Occipital lobe (tissue), 1 donor: ENCODE measurements at regions not wholly inside any gene's neighbourhood (a gene's known extent, or its start where the extent isn't known, plus 50 kb on each side); places are given as distances from the start of the nearest gene placed in this dataset.

ENCODE experiments used
- DNase-seq: peaks from one replicate; lab custom pipeline; 2025; lab: John Stamatoyannopoulos, UW

DNA sequence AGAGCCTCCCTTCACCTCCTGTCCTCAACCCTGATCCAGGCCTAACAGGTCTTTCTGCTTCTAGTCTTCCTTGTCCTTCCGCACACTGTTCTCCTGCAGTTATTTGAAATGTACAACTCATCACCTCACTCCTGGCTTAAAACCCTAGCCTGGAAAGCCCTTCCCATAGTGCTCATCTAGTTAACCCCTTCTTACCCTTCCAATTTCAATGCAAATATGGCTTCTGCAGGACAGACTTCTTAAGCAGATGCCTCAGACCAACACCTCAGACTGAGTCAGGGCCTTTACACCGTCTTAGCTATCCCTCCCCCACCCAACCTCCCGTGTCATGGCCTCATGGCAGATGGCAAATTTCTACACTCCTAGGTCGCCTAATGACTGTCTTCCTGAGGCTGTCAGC, 130.4 kb downstream of the BCOR start:
- no peak for DNase-seq

DNA sequence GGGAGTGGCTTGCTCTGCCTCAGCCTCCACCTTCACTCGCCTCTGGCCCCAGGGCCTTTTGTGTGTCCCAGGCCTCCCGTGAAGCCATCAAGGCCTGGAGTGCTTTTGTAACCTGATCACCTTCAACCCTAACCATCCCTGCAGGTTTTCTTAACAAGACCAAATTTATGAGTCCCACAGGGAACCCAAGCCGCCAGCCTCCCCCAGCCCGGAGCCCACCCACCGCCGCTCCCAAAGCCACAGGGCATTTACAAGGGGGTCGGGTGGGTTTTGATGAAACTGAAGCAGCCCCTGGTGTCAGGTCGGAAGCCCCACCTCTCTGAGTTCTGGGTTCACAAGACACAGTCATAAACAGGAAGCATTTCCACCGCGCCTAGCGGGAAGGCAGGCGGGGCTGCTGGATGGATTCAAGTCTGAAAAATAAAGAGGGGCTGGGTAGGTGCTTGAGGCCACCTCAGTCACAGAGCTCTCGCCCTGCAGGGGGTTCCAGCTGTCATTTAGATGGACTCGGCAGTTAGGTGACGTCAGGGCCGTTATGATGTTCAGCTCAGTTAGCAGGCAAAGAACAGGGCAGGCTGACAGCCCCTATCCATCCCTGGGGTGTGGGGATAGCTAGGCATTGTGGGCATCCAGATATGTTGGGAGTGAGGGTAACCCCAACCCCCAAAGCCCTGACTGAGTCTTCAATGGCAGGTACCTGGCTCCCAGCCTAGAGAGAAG, 128.5 kb downstream of the BCOR start:
- no peak for DNase-seq

DNA sequence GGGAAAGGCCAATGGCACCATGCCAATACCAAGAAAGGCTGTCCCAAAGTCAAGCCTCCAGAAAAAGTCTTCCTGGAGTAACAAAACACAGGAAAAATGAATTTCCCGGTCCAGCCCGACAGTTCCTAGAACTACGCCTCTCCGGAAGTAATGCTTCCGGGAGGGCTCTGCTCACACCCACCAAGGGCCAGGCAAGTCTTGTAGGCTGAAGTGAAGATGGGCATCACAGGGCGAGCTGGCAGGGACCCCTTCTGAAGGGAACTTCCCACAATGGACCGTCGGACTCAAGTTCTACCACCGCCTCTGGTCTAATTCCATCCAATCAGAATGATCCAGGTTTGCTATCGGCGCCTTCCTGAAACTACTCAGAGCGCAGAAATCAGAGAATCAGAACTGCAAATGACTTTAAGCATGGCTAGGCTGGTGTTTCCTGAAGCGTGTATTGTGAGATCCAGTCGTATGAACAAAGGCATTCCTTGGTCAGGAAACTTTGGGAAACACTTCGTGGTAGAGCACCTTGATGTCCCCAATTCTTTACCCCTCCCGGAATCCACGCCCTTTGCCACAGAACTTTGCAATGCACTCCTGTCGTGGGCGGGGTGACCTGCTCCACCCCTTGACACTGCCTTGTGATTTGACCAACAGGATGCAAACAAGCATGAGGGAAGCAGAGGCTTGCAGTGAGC, 127.8 kb downstream of the BCOR start:
- DNase-seq: no peak

GRCh38 chrX:39971760-39972159, 126.0 kb downstream of the BCOR start:
- DNase-seq: no peak

DNA sequence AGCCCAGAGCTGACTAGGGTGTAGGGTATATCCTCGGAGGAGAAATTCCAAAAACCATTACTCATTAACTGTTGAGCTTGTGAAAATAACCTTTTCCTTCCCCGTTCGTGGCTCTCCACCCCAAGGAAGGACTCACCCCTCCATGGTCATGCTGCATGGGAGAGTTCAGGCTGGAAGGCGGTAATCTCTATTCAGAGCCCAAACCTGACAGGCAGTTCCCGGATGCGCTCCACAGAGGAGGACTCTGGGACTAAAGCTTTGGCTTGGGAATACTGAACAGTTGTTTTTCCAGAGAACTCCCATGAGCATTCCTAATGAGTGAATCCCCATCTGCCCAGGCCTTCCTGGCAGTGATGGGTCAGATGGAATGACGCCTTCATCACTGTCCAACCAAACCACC, 125.4 kb downstream of the BCOR start:
- no peak for DNase-seq

DNA sequence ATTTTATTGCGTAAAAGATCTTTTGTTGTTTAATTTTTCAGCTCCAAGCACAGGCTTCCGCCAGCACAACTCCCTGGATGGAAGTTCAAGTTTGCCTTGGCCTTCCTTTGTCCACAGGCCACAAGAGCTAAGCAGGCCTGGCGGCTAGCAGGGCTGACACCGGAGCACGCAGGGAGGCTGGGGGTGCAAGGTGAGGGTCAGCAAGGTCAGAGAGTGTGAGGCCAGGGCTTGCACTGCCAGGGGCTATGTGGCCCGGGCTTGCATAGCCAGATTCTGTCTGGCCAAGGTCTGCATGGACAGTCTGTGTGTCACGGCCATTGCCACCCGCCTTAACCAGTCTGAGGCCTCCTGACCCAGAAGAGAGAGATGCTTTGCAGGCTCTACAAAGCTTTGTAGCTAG, 123.9 kb downstream of the BCOR start:
- DNase-seq: no peak

GRCh38 chrX:39974270-39974669, 123.5 kb downstream of the BCOR start:
- DNase-seq: no peak

- DNase-seq: no peak
These were observed 122.4 kb downstream of the BCOR start for GRCh38 chrX:39975101-39975925.

GRCh38 chrX:39981946-39982345, 115.8 kb downstream of the BCOR start:
- DNase-seq: no peak

DNA sequence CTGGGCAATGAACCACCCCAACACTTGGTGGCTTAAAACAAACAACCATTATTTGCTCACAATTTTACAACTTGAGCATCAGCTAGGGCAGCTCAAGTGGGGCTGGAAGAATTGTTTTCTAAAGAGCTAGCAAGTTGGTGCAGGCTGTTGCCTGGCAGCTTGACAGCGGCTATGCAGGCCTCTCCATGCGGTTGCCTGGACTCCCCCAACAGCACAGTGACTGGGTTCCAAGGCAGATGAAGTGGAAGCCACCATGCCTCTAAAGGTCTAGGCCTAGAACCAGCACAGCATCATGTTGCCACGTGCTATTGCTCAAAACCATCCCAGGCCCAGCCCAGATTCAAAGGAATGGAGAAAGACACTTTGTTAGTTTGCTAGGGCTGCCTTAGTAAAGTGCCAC, 114.8 kb downstream of the BCOR start:
- DNase-seq: no peak

DNA sequence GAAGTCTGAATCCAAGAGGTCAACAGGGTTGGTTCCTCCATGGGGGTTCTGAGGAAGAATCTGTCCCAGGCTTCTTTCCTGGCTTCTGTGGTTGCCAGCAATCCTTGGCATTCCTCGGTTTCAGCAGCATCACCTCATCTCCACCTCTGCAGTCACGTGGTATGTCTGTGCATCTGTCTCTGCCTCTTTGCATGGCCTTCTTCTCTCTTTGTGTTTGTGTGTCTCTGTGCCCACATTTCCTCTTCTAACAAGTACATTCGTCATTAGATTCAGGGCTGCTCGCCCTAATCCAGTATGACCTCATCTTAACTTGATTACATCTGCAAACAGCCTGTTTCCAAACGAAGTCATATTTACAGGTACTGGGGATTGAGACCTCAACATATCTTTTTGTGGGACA, 114.0 kb downstream of the BCOR start:
- no peak for DNase-seq

DNA sequence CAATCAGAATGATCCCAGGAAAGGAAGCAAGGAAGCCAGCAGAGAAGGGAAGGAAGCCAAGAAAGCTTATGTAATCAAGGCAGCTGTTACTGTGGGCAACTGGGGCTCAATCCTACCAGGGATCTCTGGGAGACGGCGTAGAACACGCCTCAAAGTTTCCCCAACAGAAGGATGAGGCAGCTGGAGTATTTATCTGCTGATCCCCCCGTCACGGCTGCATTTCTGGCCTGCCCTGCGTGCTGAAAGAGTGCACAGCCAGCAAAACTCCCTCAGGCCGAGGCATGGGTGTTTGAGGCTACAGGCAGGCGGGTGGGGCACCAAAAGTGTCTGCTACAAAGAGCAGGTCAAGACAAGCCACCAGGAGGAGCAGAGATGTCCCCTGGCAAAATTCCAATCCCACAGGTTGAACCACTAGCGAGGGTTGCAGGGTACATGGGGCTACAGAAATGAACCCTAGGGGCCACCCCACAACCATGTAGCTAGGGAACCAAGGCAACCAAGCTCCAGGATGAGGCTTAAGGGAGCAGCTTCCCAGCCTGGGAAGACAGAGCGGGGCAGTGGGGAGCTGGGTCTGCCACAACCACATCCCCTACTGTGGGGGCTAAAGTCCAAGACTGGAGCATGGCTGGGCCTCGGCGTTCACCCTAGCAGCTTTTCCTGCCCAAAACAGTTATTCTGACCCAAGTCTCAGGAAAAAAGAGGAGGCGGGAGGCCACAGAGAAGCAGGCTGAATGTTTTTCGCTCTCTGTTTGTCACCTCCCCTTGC, 113.4 kb downstream of the BCOR start:
- DNase-seq: no peak

DNA sequence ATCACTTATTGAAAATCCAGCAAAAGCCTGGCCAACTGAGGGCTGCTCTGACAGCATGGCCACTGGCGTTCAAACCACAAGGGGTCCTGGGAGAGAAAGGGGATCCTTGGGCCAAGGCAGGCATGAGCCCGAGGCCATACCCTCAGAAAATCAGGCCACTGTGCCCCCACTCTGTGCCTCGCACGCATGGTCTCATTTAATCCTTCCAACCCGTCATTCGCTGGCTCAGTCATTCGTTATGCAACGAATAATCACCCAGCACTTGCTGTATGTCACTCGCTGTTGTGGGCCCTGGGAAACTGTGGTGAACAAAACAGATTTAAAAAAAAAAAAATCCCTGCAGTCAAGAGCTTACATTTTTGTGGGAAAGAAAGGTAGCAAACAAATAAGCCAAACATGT, 112.7 kb downstream of the BCOR start:
- DNase-seq: no peak

- DNase-seq: no peak
These were observed 112.2 kb downstream of the BCOR start for GRCh38 chrX:39985551-39985950.

DNA sequence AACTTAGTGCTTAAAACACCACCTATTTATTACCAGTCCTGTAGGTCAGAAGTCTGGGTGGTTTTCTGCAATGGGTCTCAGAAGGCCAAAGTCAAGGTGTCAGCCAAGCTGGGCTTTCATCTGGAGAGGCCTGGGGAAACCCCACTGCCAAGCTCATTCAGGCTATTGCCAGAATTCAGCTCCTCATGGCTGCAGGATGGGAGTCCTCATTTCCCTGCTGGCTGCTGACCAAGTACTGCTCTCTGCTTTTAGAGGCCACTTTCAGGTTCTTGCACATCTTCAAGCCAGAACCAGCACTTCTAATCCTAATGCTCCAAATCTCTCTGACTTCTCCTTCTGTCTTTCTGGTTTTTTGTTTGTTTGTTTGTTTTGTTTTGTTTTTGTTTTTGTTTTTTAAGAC, 109.3 kb downstream of the BCOR start:
- DNase-seq: no peak

DNA sequence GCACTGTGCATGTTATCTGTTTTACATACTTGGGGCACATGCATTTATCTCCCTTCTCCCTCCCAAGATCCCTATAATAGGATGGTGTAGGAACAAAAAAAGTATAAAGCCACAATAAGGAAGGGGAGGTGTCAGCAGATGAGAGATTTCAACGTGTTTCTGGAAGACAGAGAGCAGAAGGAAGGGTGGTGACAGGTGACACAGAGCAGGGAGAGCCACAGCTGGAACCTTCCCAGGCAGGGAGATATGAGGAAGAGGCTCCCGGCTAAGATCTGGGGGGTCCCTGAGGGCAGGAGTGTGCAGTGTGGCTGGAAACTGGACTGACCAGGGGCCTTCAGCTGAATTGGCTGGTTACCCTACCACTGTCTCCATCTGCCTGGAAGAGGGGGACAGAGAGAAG, 107.4 kb downstream of the BCOR start:
- no peak for DNase-seq

GRCh38 chrX:39992300-39992699, 105.5 kb downstream of the BCOR start:
- no peak for DNase-seq

DNA sequence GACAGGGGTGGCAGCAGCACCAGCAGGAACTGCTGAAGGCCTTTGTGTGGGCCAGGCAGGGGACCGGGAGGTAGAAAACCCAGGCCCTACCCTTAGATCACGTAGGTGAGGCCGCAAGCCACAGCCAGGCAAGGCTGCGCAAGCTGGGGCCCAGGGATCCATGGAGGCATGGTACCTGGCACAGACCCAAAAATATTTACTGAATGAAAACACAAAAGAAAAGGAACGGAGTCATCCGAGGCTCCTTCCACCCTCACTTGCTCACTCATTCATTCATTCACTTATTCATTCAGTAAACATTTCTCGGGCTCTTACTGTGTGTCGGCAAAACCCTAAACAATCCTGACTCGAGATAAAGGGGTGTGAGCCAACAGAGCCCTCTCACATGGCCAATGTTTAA, 102.3 kb downstream of the BCOR start:
- no peak for DNase-seq

DNA sequence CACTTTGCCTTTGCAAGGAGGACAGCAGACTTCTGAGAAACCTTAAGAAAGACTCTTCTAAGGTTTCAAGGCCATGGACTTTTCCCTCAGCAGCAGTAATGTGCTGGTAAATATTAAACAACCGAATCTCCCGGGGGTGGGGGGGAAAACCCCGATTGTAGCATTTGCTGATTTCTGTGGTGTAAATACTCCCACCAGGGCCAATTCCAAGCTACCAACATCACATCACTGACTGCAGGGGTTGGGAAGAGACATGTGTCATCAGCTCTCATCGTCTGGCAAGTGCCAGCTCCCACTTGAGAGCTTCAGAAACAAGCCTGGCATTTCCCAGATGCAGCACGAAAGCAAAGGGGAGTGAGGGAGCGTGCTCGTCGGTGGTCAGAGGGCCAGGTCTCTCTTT, 101.2 kb downstream of the BCOR start:
- DNase-seq: no peak

GRCh38 chrX:39998636-39999406, 98.9 kb downstream of the BCOR start:
- DNase-seq: no peak
